ENCODE measurements at regions not wholly inside any gene's neighbourhood (a gene's known extent, or its start where the extent isn't known, plus 50 kb on each side); places are given as distances from the start of the nearest gene placed in this dataset.

- no peak overlapping the region for H3K27ac ChIP-seq
- DNase-seq = no peak
Measured at GRCh38 chr1:67577646-67578045, 107.4 kb upstream of the GADD45A start.

DNA sequence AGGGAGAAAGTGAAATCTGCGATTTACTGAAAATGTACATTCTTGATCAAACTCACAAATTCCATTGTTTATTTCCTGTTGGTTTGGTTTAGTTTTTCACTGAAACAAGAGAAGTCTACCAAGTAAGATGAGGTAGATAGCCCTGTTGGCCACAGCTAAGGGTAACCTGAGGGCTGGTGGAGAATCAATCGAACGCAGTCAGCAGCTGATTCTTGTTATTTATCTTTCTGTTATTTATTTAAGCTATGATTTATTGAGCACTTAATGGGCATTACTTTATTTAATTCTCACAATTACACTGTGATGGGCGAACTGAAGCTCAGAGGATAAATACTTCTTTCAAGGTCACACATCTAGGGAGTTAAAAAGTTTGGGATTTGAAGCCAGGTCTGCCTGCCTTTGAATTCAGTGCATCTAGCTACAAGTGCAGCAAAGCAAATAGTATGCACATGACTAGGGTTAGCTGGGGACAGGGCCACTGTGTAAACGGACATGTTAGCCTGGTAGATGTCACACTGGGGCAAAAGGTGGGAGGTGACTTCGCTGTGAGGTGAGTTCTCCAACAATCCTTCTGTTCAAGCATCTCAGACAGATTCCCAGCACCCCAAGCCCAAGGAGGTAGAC, 106.5 kb upstream of the GADD45A start:
- no peaks in the 10 kb centered on the region for H3K36me3 ChIP-seq (replicated peaks in 1 of 2)
- DNase-seq = no peak

More at GRCh38 chr1:67577646-67578045, 107.4 kb upstream of the GADD45A start:
- intact Hi-C loops (cut with DNase I) = no loop called here
- Histone ChIP-seq H3K36me3 (replicated peaks in 1 of 2) (no peaks in the 10 kb centered on the region), H3K4me1 (replicated peaks in 1 of 2) (no peaks in the 10 kb centered on the region), H3K27me3 (no peaks in the 10 kb centered on the region), H3K4me3 (no peak overlapping the region), H3K9me3 (replicated peaks in 1 of 3) (no peaks in the 10 kb centered on the region)
- TF ChIP-seq, protein P1, sequence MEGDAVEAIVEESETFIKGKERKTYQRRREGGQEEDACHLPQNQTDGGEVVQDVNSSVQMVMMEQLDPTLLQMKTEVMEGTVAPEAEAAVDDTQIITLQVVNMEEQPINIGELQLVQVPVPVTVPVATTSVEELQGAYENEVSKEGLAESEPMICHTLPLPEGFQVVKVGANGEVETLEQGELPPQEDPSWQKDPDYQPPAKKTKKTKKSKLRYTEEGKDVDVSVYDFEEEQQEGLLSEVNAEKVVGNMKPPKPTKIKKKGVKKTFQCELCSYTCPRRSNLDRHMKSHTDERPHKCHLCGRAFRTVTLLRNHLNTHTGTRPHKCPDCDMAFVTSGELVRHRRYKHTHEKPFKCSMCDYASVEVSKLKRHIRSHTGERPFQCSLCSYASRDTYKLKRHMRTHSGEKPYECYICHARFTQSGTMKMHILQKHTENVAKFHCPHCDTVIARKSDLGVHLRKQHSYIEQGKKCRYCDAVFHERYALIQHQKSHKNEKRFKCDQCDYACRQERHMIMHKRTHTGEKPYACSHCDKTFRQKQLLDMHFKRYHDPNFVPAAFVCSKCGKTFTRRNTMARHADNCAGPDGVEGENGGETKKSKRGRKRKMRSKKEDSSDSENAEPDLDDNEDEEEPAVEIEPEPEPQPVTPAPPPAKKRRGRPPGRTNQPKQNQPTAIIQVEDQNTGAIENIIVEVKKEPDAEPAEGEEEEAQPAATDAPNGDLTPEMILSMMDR (IDR thresholded peaks at IDR 0.05) = no peak
- TF ChIP-seq POLR2A (IDR thresholded peaks at IDR 0.05) = no peak
- 91 to 100% (median 97%) methylated on average over 3 of the region's 3 CpGs for WGBS, 4 donors

GRCh38 chr1:67579623-67580394, 105.2 kb upstream of the GADD45A start:
- WGBS, 4 donors = 32 to 80% (median 38%) methylated on average over 2 of the region's 2 CpGs
- Histone ChIP-seq H3K9me3 (replicated peaks in 1 of 3) (no peaks in the 10 kb centered on the region), H3K27ac (no peak overlapping the region), H3K27me3 (no peaks in the 10 kb centered on the region), H3K36me3 (replicated peaks in 1 of 2) (no peaks in the 10 kb centered on the region), H3K4me1 (replicated peaks in 1 of 2) (no peaks in the 10 kb centered on the region), H3K4me3 (no peak overlapping the region)
- intact Hi-C loops (cut with DNase I) = no loop called here
- no peak for TF ChIP-seq POLR2A (IDR thresholded peaks at IDR 0.05)
- TF ChIP-seq, protein P1 (IDR thresholded peaks at IDR 0.05) = no peak
- DNase-seq = no peak

More for the DNA sequence above, 106.5 kb upstream of the GADD45A start:
- Histone ChIP-seq H3K9me3 (replicated peaks in 1 of 3) (no peaks in the 10 kb centered on the region), H3K27me3 (no peaks in the 10 kb centered on the region), H3K4me3 (no peak overlapping the region), H3K27ac (no peak overlapping the region), H3K4me1 (replicated peaks in 1 of 2) (no peaks in the 10 kb centered on the region)
- 80 to 85% (median 82%) methylated on average over 6 of the region's 6 CpGs for WGBS, 4 donors
- TF ChIP-seq, protein P1 (IDR thresholded peaks at IDR 0.05) = no peak
- no peak for TF ChIP-seq POLR2A (IDR thresholded peaks at IDR 0.05)
- intact Hi-C loops (cut with DNase I) = no loop called here

DNA sequence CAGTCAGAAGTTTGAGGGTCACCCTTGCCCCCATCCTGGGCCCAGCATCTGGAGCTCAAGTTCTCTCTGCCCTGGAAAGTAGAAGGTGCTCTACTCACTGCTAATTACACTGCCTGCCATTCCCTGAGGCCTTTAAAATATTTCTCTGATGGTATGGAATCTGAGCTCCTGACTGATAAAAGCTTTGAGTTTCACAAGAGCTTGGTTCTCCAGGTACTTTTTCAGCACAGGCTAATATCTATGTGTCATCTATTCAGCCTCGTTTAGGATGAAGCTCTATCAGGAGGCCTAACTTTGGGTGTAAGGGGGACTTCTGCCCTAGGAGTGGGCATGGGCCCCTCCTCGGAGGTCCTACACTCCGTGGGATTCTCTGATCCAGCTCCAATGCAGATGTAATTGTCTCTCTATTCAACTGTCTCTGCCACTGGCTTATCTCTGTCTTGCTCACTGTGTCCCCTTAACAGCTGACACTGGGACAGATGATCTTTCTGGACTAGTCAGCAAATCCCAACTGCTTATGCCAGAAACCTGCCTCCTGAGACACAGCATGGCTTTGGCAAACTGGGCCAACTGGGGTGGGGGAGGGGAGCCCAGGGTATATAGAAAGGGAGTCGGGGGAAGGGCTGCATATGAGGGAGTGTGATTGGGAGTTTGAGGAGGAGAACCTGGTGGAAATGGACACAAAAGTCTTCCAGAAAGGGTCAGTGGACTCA, 104.2 kb upstream of the GADD45A start:
- no peaks in the 10 kb centered on the region for H3K27me3 ChIP-seq
- 77 to 85% (median 82%) methylated on average over 4 of the region's 4 CpGs for WGBS, 4 donors
- no peaks in the 10 kb centered on the region for H3K36me3 ChIP-seq (replicated peaks in 1 of 2)
- DNase-seq = no peak
- no peak overlapping the region for H3K27ac ChIP-seq
- H3K4me3 ChIP-seq = no peak overlapping the region
- intact Hi-C loops (cut with DNase I) = no loop called here
- H3K9me3 ChIP-seq (replicated peaks in 1 of 3) = no peaks in the 10 kb centered on the region
- no peak for TF ChIP-seq POLR2A (IDR thresholded peaks at IDR 0.05)
- TF ChIP-seq, protein P1 (IDR thresholded peaks at IDR 0.05) = no peak
- H3K4me1 ChIP-seq (replicated peaks in 1 of 2) = no peaks in the 10 kb centered on the region
